ENCODE measurements at regions not wholly inside any gene's neighbourhood (a gene's known extent, or its start where the extent isn't known, plus 50 kb on each side); places are given as distances from the start of the nearest gene placed in this dataset.

DNA sequence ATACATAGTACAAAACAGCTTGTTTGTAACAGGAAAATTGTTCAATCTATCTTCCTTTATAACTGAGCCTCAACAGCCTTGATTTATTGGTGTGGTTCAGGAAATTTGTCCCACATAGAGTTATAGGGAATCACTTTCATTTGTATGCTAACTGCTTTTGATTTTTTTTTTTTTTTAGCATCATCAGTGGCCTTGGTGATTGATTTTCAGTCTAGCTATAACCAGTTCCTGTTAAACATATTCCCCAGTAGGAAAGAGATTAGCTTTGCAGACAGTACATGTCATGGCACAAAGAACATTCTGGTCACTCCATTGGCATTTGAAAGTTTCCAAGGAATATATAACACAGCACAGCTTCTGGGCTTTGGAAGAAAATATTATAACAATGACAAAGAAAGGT, 337.3 kb upstream of the TMPO start:
- FAIRE-seq (no peak), ATAC-seq (no peak), DNase-seq (ENCODE audit: low read depth, low spot score) (no peak)
- H2AFZ ChIP-seq (ENCODE audit: control insufficient read depth, low read depth, low read length), result no peak overlapping the region
- no peak overlapping the region for H3K4me3 ChIP-seq
- peaks cover 0 to 2% of the 10 kb centered on the region in 2 experiments; a peak in 1 of 4 replicates for H3K27me3 ChIP-seq (replicated peaks in 1 of 2; ENCODE audit: control insufficient read depth in 2 of 2, insufficient read depth in 2 of 2, low read length in 1 of 2)
- POLR2A ChIA-PET, result no interaction called here
- SMC1A ChIA-PET (ENCODE audit: uncharacterized antibody, unreplicated experiment), result interaction anchor here (0.7 to 3.8 kb wide), 8 partner anchors 10 to 125 kb away, joined by 3 to 15 read pairs (median 3); no protein-coding TSS in a partner anchor
- intact Hi-C loops (cut with micrococcal nuclease; ENCODE audit: unreplicated experiment) (no loop called here), in situ Hi-C loops (cut with MboI) (no loop called here)
- no peaks in the 10 kb centered on the region for H3K36me3 ChIP-seq (ENCODE audit: control insufficient read depth in 2 of 2, insufficient read depth in 2 of 2, low read length in 1 of 2)
- H3K4me2 ChIP-seq (ENCODE audit: control insufficient read depth, insufficient read depth), result no peak overlapping the region
- no peaks in the 10 kb centered on the region for H3K79me2 ChIP-seq (ENCODE audit: control insufficient read depth, insufficient read depth, low read length)
- no peaks in the 10 kb centered on the region for H4K20me1 ChIP-seq (ENCODE audit: control insufficient read depth, insufficient read depth)
- RAD21 ChIA-PET (ENCODE audit: unreplicated experiment), result interaction anchor here (0.8 to 1.1 kb wide), 2 partner anchors 34 to 81 kb away, joined by 3 read pairs; no protein-coding TSS in a partner anchor
- no peak for TF ChIP-seq ASH2L (IDR thresholded peaks at IDR 0.05; ENCODE audit: borderline replicate concordance, low read depth)
- TF ChIP-seq, protein P1, sequence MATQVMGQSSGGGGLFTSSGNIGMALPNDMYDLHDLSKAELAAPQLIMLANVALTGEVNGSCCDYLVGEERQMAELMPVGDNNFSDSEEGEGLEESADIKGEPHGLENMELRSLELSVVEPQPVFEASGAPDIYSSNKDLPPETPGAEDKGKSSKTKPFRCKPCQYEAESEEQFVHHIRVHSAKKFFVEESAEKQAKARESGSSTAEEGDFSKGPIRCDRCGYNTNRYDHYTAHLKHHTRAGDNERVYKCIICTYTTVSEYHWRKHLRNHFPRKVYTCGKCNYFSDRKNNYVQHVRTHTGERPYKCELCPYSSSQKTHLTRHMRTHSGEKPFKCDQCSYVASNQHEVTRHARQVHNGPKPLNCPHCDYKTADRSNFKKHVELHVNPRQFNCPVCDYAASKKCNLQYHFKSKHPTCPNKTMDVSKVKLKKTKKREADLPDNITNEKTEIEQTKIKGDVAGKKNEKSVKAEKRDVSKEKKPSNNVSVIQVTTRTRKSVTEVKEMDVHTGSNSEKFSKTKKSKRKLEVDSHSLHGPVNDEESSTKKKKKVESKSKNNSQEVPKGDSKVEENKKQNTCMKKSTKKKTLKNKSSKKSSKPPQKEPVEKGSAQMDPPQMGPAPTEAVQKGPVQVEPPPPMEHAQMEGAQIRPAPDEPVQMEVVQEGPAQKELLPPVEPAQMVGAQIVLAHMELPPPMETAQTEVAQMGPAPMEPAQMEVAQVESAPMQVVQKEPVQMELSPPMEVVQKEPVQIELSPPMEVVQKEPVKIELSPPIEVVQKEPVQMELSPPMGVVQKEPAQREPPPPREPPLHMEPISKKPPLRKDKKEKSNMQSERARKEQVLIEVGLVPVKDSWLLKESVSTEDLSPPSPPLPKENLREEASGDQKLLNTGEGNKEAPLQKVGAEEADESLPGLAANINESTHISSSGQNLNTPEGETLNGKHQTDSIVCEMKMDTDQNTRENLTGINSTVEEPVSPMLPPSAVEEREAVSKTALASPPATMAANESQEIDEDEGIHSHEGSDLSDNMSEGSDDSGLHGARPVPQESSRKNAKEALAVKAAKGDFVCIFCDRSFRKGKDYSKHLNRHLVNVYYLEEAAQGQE (IDR thresholded peaks at IDR 0.05; ENCODE audit: low read depth, low read length), result no peak
- no peak for TF ChIP-seq EED (IDR thresholded peaks at IDR 0.05; ENCODE audit: low read depth)
- no peak for TF ChIP-seq ZSCAN29 (IDR thresholded peaks at IDR 0.05)
- BruUV-seq (replicated peaks), result no TSS peak
- no peak overlapping the region for H3K9ac ChIP-seq (ENCODE audit: control insufficient read depth, insufficient read depth, low read length)
- CTCF ChIA-PET, result interaction anchor here (1.0 to 1.1 kb wide), 2 partner anchors 17 to 24 kb away, joined by 3 read pairs; no protein-coding TSS in a partner anchor
- H3K4me1 ChIP-seq (ENCODE audit: control insufficient read depth, insufficient read depth, low read length), result no peaks in the 10 kb centered on the region
- no peaks in the 10 kb centered on the region for H3K9me3 ChIP-seq (replicated peaks; ENCODE audit: control insufficient read depth, insufficient read depth, low read length)
- H3K27ac ChIP-seq (ENCODE audit: control insufficient read depth, insufficient read depth), result no peak overlapping the region

DNA sequence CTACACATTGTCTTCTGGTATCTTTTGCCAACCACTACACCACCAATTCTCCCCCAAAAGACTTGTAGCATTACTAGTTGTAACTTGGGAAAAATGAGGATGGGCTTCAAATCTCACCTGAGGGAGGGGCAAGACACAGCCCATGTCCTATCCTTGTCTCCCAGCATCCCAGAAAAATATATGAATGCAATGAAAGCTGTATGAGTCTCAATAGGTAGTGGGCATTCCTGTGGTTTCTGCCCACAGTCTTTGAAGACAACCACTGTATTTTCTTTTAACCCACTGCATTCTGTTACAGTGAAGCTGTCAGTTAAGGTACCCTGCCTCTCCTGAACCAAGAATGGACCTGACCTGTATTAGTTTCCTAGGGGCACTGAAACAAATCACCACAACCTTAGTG, 336.2 kb upstream of the TMPO start:
- ChIA-PET CTCF (no interaction called here), POLR2A (no interaction called here), RAD21 (ENCODE audit: unreplicated experiment) (no interaction called here), SMC1A (ENCODE audit: uncharacterized antibody, unreplicated experiment) (no interaction called here)
- no peak overlapping the region for H3K4me2 ChIP-seq (ENCODE audit: control insufficient read depth, insufficient read depth)
- no peak overlapping the region for H3K4me3 ChIP-seq
- no peak overlapping the region for H2AFZ ChIP-seq (ENCODE audit: control insufficient read depth, low read depth, low read length)
- in situ Hi-C loops (cut with MboI), result no loop called here
- peaks cover 0 to 2% of the 10 kb centered on the region in 2 experiments; a peak in 1 of 4 replicates for H3K27me3 ChIP-seq (replicated peaks in 1 of 2; ENCODE audit: control insufficient read depth in 2 of 2, insufficient read depth in 2 of 2, low read length in 1 of 2)
- H3K9me3 ChIP-seq (replicated peaks; ENCODE audit: control insufficient read depth, insufficient read depth, low read length), result no peaks in the 10 kb centered on the region
- H3K9ac ChIP-seq (ENCODE audit: control insufficient read depth, insufficient read depth, low read length), result no peak overlapping the region
- no peaks in the 10 kb centered on the region for H4K20me1 ChIP-seq (ENCODE audit: control insufficient read depth, insufficient read depth)
- no peaks in the 10 kb centered on the region for H3K4me1 ChIP-seq (ENCODE audit: control insufficient read depth, insufficient read depth, low read length)
- no peak for ATAC-seq
- no TSS peak for BruUV-seq (replicated peaks)
- FAIRE-seq, result no peak
- DNase-seq (ENCODE audit: low read depth, low spot score), result no peak
- H3K79me2 ChIP-seq (ENCODE audit: control insufficient read depth, insufficient read depth, low read length), result no peaks in the 10 kb centered on the region
- intact Hi-C loops (cut with micrococcal nuclease; ENCODE audit: unreplicated experiment), result no loop called here
- H3K36me3 ChIP-seq (ENCODE audit: control insufficient read depth in 2 of 2, insufficient read depth in 2 of 2, low read length in 1 of 2), result no peaks in the 10 kb centered on the region
- H3K27ac ChIP-seq (ENCODE audit: control insufficient read depth, insufficient read depth), result no peak overlapping the region
- TF ChIP-seq, protein P2, sequence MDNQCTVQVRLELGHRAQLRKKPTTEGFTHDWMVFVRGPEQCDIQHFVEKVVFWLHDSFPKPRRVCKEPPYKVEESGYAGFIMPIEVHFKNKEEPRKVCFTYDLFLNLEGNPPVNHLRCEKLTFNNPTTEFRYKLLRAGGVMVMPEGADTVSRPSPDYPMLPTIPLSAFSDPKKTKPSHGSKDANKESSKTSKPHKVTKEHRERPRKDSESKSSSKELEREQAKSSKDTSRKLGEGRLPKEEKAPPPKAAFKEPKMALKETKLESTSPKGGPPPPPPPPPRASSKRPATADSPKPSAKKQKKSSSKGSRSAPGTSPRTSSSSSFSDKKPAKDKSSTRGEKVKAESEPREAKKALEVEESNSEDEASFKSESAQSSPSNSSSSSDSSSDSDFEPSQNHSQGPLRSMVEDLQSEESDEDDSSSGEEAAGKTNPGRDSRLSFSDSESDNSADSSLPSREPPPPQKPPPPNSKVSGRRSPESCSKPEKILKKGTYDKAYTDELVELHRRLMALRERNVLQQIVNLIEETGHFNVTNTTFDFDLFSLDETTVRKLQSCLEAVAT (IDR thresholded peaks at IDR 0.05), result no peak
- TF ChIP-seq, protein P3, sequence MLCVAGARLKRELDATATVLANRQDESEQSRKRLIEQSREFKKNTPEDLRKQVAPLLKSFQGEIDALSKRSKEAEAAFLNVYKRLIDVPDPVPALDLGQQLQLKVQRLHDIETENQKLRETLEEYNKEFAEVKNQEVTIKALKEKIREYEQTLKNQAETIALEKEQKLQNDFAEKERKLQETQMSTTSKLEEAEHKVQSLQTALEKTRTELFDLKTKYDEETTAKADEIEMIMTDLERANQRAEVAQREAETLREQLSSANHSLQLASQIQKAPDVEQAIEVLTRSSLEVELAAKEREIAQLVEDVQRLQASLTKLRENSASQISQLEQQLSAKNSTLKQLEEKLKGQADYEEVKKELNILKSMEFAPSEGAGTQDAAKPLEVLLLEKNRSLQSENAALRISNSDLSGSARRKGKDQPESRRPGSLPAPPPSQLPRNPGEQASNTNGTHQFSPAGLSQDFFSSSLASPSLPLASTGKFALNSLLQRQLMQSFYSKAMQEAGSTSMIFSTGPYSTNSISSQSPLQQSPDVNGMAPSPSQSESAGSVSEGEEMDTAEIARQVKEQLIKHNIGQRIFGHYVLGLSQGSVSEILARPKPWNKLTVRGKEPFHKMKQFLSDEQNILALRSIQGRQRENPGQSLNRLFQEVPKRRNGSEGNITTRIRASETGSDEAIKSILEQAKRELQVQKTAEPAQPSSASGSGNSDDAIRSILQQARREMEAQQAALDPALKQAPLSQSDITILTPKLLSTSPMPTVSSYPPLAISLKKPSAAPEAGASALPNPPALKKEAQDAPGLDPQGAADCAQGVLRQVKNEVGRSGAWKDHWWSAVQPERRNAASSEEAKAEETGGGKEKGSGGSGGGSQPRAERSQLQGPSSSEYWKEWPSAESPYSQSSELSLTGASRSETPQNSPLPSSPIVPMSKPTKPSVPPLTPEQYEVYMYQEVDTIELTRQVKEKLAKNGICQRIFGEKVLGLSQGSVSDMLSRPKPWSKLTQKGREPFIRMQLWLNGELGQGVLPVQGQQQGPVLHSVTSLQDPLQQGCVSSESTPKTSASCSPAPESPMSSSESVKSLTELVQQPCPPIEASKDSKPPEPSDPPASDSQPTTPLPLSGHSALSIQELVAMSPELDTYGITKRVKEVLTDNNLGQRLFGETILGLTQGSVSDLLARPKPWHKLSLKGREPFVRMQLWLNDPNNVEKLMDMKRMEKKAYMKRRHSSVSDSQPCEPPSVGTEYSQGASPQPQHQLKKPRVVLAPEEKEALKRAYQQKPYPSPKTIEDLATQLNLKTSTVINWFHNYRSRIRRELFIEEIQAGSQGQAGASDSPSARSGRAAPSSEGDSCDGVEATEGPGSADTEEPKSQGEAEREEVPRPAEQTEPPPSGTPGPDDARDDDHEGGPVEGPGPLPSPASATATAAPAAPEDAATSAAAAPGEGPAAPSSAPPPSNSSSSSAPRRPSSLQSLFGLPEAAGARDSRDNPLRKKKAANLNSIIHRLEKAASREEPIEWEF (IDR thresholded peaks at IDR 0.05; ENCODE audit: insufficient replicate concordance, low read depth, low read length), result no peak
